ENCODE measurements at regions not wholly inside any gene's neighbourhood (a gene's known extent, or its start where the extent isn't known, plus 50 kb on each side); places are given as distances from the start of the nearest gene placed in this dataset.

DNA sequence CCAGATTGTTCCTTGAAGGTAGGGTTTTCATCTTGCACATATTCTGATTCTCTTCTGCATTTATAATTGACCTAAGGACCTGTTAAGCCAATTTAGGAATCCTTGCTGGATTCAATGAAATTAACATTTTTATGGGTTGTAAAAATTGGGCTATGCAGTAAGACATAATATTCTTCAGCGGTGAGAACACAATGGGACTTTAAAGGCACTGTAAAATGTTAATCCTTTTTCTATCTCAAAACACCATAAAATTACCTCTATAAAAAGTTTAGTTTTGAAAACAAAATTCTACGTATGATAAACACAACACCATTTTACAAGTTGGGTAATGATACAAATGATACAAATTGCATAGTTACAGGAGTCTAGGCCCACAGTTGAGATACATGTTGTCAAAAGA lies 169.2 kb upstream of the DTNA start:
- in situ Hi-C loops (cut with HindIII; ENCODE audit: low sequenced_read_pairs) = no loop called here
- no peak for DNase-seq (ENCODE audit: low read depth)
- no peak overlapping the region for H3K4me3 ChIP-seq (ENCODE audit: low read depth, low read length)
- TF ChIP-seq CTCF (IDR thresholded peaks at IDR 0.05; ENCODE audit: low read depth, low read length, missing control alignments) = no peak

DNA sequence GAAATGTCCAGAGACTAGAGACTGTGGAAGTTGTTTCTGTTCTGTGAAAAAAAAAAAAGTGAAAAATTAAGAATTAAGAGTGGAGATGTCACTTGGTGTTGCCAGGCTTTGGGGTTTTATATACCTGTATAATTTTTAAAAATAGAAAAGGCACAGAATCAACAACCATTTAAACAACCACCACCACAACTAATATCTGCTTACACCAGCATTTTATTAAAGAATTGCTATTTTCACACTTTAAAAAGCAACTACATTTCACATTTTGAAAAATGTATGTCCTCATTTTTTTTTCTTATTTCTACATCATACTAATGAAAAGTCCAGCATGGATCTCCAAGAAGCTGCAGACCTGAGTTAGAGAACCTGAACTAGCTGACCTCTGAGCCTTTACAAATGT lies 167.5 kb upstream of the DTNA start:
- no peak overlapping the region for H3K4me3 ChIP-seq (ENCODE audit: low read depth, low read length)
- DNase-seq (ENCODE audit: low read depth) = no peak
- no peak for TF ChIP-seq CTCF (IDR thresholded peaks at IDR 0.05; ENCODE audit: low read depth, low read length, missing control alignments)
- in situ Hi-C loops (cut with HindIII; ENCODE audit: low sequenced_read_pairs) = no loop called here

GRCh38 chr18:34543356-34543755 lies 166.7 kb upstream of the DTNA start:
- in situ Hi-C loops (cut with HindIII; ENCODE audit: low sequenced_read_pairs) = no loop called here
- no peak overlapping the region for H3K4me3 ChIP-seq (ENCODE audit: low read depth, low read length)
- no peak for DNase-seq (ENCODE audit: low read depth)
- TF ChIP-seq CTCF (IDR thresholded peaks at IDR 0.05; ENCODE audit: low read depth, low read length, missing control alignments) = no peak

- in situ Hi-C loops (cut with HindIII; ENCODE audit: low sequenced_read_pairs) = no loop called here
- DNase-seq (ENCODE audit: low read depth) = no peak
- TF ChIP-seq CTCF (IDR thresholded peaks at IDR 0.05; ENCODE audit: low read depth, low read length, missing control alignments) = no peak
- H3K4me3 ChIP-seq (ENCODE audit: low read depth, low read length) = no peak overlapping the region
Measured at GRCh38 chr18:34543945-34544344, 166.2 kb upstream of the DTNA start.

DNA sequence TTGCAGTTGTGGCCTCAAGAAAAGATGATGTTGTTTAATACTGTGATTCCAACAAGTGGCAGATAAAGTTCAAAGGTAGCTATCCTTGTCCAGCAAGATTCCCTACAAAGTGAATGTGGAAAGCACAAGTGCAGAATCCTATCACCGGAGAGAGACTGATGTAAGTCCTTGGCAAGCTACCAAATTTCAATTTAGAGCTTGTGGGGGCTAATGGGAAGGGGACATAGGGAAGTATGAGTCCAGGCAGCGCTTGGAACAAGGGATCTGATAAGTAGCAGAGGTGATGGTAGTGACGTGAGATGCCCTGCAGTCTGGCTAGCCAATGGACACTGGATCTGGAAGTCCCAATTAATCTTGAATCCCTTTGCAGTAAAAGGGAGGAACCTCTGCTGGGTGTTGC lies 165.2 kb upstream of the DTNA start:
- DNase-seq (ENCODE audit: low read depth) = no peak
- in situ Hi-C loops (cut with HindIII; ENCODE audit: low sequenced_read_pairs) = no loop called here
- no peak for TF ChIP-seq CTCF (IDR thresholded peaks at IDR 0.05; ENCODE audit: low read depth, low read length, missing control alignments)
- no peak overlapping the region for H3K4me3 ChIP-seq (ENCODE audit: low read depth, low read length)

DNA sequence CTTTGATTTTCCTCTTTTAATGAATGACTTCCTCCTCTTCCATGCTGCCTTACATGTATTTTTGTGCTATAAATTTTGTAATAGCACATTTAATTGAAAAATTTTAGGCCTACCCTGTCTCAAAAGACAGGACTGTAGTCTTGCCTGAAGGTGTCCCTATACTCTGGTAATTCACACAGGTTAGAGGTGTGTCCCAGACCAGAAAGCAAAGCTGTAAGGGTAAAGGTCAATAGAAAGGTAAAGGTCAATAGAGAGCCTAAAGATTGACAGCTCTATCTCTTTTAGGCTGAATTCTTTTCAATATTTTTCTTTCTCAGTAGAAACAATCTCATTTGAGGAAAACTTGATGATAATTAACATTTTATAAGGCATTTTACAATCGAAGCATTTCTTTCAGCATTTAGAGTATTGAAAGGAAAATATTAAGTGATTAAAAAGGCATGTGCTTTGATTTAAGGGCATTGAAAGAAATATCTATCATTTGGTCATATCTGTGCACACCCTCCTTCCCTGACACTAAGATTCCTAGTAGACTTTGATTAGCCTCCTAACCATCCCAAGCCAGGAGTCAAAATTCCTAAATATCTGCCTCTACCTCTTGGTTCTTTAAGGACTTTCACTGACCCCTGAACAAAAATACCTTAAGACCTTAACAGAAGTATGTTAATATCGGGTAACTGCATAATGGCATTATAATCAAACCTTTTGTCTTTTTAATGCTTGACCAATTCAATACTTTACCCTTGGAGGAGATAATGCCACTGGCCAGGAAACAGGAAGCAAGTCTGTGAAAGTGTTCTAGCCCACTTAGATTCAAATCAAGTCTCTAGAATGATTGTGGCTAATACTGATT lies 161.8 kb upstream of the DTNA start:
- H3K4me3 ChIP-seq (ENCODE audit: low read depth, low read length) = no peak overlapping the region
- in situ Hi-C loops (cut with HindIII; ENCODE audit: low sequenced_read_pairs) = no loop called here
- no peak for DNase-seq (ENCODE audit: low read depth)
- no peak for TF ChIP-seq CTCF (IDR thresholded peaks at IDR 0.05; ENCODE audit: low read depth, low read length, missing control alignments)

Measured in astrocyte of the cerebellum (primary cell).